ENCODE measurements at regions not wholly inside any gene's neighbourhood (a gene's known extent, or its start where the extent isn't known, plus 50 kb on each side); places are given as distances from the start of the nearest gene placed in this dataset.
"Not testable (repeated sequence)": the region's sequence is repeated elsewhere in the genome, so short reads cannot be mapped to it uniquely, and the experiment has no call there.

DNA sequence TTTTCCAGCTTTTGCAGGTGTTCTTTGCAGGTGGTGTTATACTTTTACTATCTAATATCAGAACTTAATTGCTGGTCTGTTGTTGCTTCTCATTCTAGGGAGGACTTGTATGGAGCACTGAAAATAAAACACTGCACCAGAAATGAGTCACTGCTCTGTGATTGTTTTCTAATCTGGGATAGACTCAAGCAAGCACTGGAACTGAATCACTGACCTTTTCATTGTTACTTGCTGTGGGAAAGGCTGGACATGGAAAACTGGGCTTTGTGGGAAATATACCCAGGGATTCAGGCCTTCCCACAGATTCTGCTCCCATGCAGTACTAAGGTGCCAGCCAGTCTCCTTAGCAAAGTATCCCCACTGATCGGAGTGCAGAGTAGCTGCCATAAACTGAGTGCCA, 470.0 kb upstream of the GCFC2 start:
- H3K4me3 ChIP-seq (ENCODE audit: low read length) = no peak overlapping the region
- TF ChIP-seq, protein P1, sequence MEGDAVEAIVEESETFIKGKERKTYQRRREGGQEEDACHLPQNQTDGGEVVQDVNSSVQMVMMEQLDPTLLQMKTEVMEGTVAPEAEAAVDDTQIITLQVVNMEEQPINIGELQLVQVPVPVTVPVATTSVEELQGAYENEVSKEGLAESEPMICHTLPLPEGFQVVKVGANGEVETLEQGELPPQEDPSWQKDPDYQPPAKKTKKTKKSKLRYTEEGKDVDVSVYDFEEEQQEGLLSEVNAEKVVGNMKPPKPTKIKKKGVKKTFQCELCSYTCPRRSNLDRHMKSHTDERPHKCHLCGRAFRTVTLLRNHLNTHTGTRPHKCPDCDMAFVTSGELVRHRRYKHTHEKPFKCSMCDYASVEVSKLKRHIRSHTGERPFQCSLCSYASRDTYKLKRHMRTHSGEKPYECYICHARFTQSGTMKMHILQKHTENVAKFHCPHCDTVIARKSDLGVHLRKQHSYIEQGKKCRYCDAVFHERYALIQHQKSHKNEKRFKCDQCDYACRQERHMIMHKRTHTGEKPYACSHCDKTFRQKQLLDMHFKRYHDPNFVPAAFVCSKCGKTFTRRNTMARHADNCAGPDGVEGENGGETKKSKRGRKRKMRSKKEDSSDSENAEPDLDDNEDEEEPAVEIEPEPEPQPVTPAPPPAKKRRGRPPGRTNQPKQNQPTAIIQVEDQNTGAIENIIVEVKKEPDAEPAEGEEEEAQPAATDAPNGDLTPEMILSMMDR (IDR thresholded peaks at IDR 0.05; ENCODE audit: insufficient read depth, low read depth, low read length, missing control alignments) = no peak
- no peak for DNase-seq (ENCODE audit: low read depth)

DNA sequence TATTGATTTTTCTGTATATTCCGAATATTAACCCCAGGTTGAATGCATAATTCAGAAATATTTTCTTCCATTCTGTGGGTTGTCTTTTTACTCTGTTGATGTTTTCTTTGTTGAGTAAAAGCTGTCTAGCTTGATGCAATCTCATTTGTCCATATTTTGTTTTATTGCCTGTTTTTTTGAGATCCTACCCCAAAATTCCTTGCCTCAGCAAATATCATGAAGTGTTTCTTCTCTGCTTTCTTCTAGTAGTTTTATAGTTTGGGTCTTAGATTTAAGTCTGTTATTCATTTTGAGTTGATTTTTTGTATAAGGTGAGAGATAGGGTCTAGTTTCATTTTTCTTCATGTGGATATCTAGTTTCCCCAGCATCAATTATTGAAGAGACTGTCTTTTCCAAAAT, 467.9 kb upstream of the GCFC2 start:
- H3K4me3 ChIP-seq (ENCODE audit: low read length) = no peak overlapping the region
- no peak for DNase-seq (ENCODE audit: low read depth)
- TF ChIP-seq, protein P1 (IDR thresholded peaks at IDR 0.05; ENCODE audit: insufficient read depth, low read depth, low read length, missing control alignments) = no peak

DNA sequence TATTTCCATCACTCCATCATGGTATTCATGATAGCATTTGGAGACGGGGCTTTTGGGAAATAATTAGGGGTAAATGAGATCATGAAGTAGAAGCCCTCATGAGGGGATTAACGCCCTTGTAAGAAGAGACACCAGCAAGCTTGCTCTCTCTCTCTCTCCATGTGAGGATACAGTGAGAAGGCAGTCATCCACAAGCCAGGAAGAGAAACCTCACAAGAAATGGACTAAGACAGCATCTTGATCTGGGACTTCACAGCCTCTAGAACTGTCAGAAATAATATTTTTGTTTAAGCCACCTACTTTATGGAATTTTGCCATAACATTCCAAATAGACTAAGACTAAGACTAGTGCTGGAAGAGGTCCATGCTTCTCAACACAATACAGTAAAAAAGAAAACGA, 464.6 kb upstream of the GCFC2 start:
- H3K4me3 ChIP-seq (ENCODE audit: low read length) = no peak overlapping the region
- no peak for DNase-seq (ENCODE audit: low read depth)

DNA sequence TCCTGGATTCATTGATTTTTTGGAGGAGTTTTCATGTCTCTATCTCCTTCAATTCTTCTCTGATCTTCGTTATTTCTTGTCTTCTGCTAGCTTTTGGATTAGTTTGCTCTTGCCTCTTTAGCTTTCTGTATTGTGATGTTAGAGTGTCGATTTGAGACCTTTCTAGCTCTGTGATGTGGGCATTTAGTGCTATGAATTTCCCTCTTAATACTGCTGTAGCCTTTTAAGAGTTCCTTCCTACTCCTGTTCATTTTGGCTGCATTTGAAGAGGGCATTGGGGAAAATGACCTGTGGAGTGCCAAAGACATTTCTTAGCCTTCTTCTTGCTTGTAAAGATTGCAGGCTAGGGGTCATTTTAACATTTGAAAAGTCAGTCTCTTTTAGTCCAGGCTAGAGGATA, 463.8 kb upstream of the GCFC2 start:
- TF ChIP-seq, protein P1 (IDR thresholded peaks at IDR 0.05; ENCODE audit: insufficient read depth, low read depth, low read length, missing control alignments) = no peak

More for the DNA sequence above, 464.6 kb upstream of the GCFC2 start:
- TF ChIP-seq, protein P1 (IDR thresholded peaks at IDR 0.05; ENCODE audit: insufficient read depth, low read depth, low read length, missing control alignments) = no peak

DNA sequence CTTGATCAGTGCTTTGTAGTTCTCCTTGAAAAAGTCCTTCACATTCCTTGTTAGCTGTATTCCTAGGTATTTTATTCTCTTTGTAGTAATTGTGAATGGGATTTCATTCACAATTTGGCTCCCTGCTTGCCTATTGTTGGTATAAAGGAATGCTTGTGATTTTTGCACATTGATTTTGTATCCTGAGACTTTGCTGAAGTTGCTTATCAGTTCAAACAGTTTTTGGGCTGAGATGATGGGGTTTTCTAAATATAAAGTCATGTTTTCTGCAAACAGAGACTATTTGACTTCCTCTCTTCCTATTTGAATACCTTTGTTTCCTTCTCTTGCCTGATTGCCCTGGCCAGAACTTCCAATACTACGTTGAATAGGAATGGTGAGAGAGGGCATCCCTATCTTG, 462.5 kb upstream of the GCFC2 start:
- not testable (repeated sequence) for DNase-seq (ENCODE audit: low read depth); H3K4me3 ChIP-seq (ENCODE audit: low read length)

More for the DNA sequence above, 463.8 kb upstream of the GCFC2 start:
- DNase-seq (ENCODE audit: low read depth) = no peak
- H3K4me3 ChIP-seq (ENCODE audit: low read length) = no peak overlapping the region

DNA sequence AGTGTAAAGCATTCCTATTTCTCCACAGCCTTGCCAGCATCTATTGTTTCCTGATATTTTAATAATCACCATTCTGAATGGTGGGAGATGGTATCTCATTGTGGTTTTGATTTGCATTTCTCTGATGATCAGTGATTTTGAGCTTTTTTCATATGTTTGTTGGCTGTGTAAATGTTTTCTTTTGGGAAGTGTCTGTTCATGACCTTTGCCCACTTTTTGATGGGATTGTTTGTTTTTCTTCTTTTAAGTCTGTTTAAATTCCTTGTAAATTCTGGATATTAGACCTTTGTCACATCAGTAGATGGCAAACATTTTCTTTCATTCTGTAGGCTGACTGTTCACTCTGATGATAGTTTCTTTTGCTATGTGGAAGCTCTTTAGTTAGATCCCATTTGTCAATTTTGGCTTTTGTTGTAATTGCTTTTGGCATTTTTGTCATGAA, 461.5 kb upstream of the GCFC2 start:
- DNase-seq (ENCODE audit: low read depth); H3K4me3 ChIP-seq (ENCODE audit: low read length): not testable (repeated sequence)

DNA sequence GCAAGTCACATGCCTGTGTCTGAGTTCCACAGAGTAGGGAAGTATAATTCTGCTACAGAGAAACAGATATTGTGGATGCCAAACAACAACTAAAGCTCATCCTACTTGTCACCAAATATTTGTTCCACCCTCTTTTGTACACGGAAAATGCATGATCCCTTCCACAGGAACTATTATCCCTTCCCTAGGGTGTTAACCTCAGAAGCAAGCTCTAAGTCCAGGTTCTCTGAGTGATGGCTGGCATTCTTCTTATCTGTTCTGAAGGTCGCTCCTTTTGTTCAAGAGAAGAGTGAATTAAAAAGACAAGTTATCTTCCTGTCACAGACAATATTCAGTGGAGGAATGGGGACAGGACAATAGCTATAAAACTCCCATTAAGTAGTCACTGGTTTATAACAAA, 460.1 kb upstream of the GCFC2 start:
- no peak overlapping the region for H3K4me3 ChIP-seq (ENCODE audit: low read length)
- no peak for DNase-seq (ENCODE audit: low read depth)
- TF ChIP-seq, protein P1 (IDR thresholded peaks at IDR 0.05; ENCODE audit: insufficient read depth, low read depth, low read length, missing control alignments) = no peak

DNA sequence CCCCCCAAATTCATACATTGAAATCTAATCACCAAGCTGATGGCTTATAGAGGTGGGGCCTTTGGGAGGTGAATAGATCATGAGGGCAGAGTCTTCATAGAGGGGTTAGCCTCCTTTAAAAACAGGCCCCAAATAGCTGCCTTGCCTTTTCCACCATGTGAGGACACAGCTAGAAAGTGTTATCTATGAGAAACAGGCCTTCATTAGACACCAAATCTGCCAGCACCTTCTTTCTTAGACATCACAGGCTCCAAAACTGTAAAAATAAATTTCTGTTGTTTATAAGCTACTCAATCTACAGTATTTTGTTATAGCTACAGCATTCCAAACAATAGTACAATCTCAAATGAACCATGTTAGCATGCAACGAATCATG, 459.3 kb upstream of the GCFC2 start:
- H3K4me3 ChIP-seq (ENCODE audit: low read length) = no peak overlapping the region
- DNase-seq (ENCODE audit: low read depth) = no peak
- TF ChIP-seq, protein P1 (IDR thresholded peaks at IDR 0.05; ENCODE audit: insufficient read depth, low read depth, low read length, missing control alignments) = no peak

Data from epithelial cell of esophagus (primary cell).